ENCODE measurements at regions not wholly inside any gene's neighbourhood (a gene's known extent, or its start where the extent isn't known, plus 50 kb on each side); places are given as distances from the start of the nearest gene placed in this dataset.
A peak's percentile ranks its signal among the peaks of the same experiment; 100 is the strongest.

DNA sequence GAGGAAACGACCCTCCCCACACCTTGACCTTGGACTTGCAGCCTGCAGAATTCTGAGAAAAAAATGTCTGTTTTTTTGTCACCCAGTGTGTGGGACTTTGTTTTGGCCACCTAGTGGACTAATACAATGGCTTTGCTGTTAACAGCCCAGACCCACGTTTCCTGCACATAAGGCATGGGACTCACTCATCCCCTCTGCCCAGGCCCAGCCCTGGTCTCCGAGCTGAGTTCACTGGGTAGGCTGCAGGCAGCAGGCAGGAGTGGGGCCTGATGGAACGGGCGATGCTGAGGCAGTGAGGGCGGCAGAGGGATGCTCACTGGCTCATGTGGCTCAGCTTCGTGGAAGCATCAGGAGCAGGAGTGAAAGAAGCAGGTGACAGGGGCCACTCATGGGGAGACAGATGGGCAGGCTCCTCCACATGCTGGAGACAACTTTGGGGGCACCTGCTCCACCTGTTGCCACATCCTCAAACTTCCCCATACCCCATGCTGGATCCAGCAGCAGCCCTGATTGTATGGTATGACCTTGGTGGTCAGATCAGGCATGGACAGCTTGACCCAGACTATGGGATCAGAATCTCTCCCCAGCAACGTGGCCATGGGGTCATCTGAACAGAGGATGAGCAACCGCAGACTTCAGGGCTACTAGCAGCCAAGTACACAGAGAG is 65.8 kb upstream of the ANTXRL start:
- TF ChIP-seq, protein P1, sequence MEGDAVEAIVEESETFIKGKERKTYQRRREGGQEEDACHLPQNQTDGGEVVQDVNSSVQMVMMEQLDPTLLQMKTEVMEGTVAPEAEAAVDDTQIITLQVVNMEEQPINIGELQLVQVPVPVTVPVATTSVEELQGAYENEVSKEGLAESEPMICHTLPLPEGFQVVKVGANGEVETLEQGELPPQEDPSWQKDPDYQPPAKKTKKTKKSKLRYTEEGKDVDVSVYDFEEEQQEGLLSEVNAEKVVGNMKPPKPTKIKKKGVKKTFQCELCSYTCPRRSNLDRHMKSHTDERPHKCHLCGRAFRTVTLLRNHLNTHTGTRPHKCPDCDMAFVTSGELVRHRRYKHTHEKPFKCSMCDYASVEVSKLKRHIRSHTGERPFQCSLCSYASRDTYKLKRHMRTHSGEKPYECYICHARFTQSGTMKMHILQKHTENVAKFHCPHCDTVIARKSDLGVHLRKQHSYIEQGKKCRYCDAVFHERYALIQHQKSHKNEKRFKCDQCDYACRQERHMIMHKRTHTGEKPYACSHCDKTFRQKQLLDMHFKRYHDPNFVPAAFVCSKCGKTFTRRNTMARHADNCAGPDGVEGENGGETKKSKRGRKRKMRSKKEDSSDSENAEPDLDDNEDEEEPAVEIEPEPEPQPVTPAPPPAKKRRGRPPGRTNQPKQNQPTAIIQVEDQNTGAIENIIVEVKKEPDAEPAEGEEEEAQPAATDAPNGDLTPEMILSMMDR (conservative IDR thresholded peaks at IDR 0.05) = peak; percentile 62
- no peak for DNase-seq (ENCODE audit: extremely low spot score, unreplicated experiment)
- no peak overlapping the region for H3K27ac Mint-ChIP-seq
- no peaks in the 10 kb centered on the region for H3K9me3 Mint-ChIP-seq
- H3K4me3 Mint-ChIP-seq = no peak overlapping the region
- H3K27me3 Mint-ChIP-seq = peaks cover 10% of the 10 kb centered on the region
- H3K36me3 Mint-ChIP-seq = no peaks in the 10 kb centered on the region
- H3K4me1 Mint-ChIP-seq (ENCODE audit: unreplicated experiment) = peaks cover 9% of the 10 kb centered on the region

GRCh38 chr10:46222364-46222935 is 64.3 kb upstream of the ANTXRL start:
- no peak overlapping the region for H3K27ac Mint-ChIP-seq
- no peak overlapping the region for H3K4me3 Mint-ChIP-seq
- no peak for DNase-seq (ENCODE audit: extremely low spot score, unreplicated experiment)
- H3K27me3 Mint-ChIP-seq = peaks cover 10% of the 10 kb centered on the region
- peaks cover 6% of the 10 kb centered on the region for H3K4me1 Mint-ChIP-seq (ENCODE audit: unreplicated experiment)
- TF ChIP-seq, protein P1 (conservative IDR thresholded peaks at IDR 0.05) = no peak
- no peaks in the 10 kb centered on the region for H3K36me3 Mint-ChIP-seq
- no peaks in the 10 kb centered on the region for H3K9me3 Mint-ChIP-seq

- TF ChIP-seq, protein P1 (conservative IDR thresholded peaks at IDR 0.05) = no peak
- Mint-ChIP-seq H3K4me1 (ENCODE audit: unreplicated experiment) (peaks cover 5% of the 10 kb centered on the region), H3K27me3 (peaks cover 5% of the 10 kb centered on the region), H3K9me3 (no peaks in the 10 kb centered on the region), H3K36me3 (no peaks in the 10 kb centered on the region), H3K4me3 (no peak overlapping the region), H3K27ac (no peak overlapping the region)
- DNase-seq (ENCODE audit: extremely low spot score, unreplicated experiment) = peak; percentile 50
Measured at GRCh38 chr10:46223064-46223480, 63.7 kb upstream of the ANTXRL start.

DNA sequence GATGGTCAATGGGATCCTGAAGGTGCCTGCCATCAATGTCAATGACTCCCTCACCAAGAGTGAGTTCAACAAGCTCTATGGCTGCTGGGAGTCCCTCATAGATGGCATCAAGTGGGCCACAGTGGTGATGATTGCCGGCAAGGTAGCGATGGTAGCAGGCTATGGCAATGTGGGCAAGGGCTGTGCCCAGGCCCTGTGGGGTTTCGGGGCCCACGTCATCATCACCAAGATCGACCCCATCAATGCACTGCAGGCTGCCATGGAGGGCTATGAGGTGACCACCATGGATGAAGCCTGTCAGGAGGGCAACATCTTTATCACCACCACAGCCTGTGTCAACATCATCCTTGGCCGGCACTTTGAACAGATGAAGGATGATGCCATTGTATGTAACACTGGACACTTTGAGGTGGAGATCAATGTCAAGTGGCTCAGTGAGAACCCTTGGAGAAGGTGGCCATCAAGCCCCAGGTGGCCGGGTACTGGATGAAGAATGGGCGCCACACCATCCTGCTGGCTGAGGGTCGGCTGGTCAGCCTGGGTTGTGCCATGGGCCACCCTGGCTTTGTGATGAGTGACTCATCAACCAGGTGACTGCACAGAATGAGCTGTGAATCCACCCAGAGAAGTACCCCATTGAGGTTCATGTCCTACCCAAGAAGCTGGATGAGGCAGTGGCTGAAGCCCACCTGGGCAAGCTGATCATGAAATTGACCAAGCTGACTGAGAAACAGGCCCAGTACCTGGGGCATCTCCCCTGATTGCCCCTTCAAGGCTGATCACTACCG is 63.0 kb upstream of the ANTXRL start:
- Mint-ChIP-seq H3K9me3 (no peaks in the 10 kb centered on the region), H3K36me3 (no peaks in the 10 kb centered on the region), H3K27me3 (peaks cover 5% of the 10 kb centered on the region), H3K27ac (no peak overlapping the region), H3K4me3 (no peak overlapping the region), H3K4me1 (ENCODE audit: unreplicated experiment) (peaks cover 5% of the 10 kb centered on the region)
- TF ChIP-seq, protein P1 (conservative IDR thresholded peaks at IDR 0.05) = no peak
- peak; percentile 50 for DNase-seq (ENCODE audit: extremely low spot score, unreplicated experiment)

DNA sequence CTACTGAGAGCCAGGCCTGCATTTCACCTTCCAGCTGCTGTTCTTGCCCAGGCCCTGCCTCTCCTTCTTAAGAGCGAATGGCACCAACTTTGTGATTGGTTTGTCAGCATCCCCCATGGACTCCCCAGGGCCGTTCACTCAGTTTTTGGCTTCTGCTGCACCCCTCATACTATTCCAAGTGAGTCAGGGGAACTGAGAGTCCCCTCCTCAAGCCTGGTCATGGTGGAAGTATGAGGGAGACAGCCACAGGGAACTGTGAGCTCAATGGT is 62.4 kb upstream of the ANTXRL start:
- peaks cover 5% of the 10 kb centered on the region for H3K27me3 Mint-ChIP-seq
- H3K36me3 Mint-ChIP-seq = no peaks in the 10 kb centered on the region
- no peak for DNase-seq (ENCODE audit: extremely low spot score, unreplicated experiment)
- H3K4me1 Mint-ChIP-seq (ENCODE audit: unreplicated experiment) = peaks cover 6% of the 10 kb centered on the region
- H3K27ac Mint-ChIP-seq = no peak overlapping the region
- TF ChIP-seq, protein P1 (conservative IDR thresholded peaks at IDR 0.05) = no peak
- no peak overlapping the region for H3K4me3 Mint-ChIP-seq
- H3K9me3 Mint-ChIP-seq = no peaks in the 10 kb centered on the region

Measured in type B pancreatic cell (in vitro differentiated cells).